ENCODE measurements at regions not wholly inside any gene's neighbourhood (a gene's known extent, or its start where the extent isn't known, plus 50 kb on each side); places are given as distances from the start of the nearest gene placed in this dataset.

- TF ChIP-seq, protein P1, sequence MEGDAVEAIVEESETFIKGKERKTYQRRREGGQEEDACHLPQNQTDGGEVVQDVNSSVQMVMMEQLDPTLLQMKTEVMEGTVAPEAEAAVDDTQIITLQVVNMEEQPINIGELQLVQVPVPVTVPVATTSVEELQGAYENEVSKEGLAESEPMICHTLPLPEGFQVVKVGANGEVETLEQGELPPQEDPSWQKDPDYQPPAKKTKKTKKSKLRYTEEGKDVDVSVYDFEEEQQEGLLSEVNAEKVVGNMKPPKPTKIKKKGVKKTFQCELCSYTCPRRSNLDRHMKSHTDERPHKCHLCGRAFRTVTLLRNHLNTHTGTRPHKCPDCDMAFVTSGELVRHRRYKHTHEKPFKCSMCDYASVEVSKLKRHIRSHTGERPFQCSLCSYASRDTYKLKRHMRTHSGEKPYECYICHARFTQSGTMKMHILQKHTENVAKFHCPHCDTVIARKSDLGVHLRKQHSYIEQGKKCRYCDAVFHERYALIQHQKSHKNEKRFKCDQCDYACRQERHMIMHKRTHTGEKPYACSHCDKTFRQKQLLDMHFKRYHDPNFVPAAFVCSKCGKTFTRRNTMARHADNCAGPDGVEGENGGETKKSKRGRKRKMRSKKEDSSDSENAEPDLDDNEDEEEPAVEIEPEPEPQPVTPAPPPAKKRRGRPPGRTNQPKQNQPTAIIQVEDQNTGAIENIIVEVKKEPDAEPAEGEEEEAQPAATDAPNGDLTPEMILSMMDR (IDR thresholded peaks at IDR 0.05) = no peak
- TF ChIP-seq POLR2A (IDR thresholded peaks at IDR 0.05) = no peak
Measured at GRCh38 chr2:105606081-105606480, 138.6 kb upstream of the NCK2 start.

Data from gastroesophageal sphincter (tissue), 3 donors.